Islet of Langerhans (tissue), 1 donor: ENCODE measurements at regions not wholly inside any gene's neighbourhood (a gene's known extent, or its start where the extent isn't known, plus 50 kb on each side); places are given as distances from the start of the nearest gene placed in this dataset.

Experiments used
- FAIRE-seq: peaks from one replicate; lab custom pipeline; 2011; peaks lifted over from hg19 to GRCh38; lab: Jason Lieb, UNC

DNA sequence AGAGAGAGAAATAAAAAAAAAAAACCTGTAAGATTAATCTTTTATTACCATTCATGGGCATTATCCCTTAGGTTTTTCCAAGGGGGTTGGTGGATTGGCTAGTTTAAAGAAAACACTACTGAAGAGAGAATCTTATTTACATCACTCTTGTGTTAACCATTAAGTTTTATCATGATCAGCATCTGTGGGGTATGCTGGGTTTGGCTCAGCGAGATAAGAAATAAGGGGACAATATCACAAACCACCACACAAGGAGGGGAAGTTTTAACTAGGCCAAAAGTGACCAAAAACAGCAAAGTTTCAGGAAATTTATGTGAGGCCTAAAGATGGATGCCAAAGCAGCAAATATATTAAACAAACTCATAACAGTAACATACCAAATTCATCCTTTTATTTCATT is 548.6 kb downstream of the SLC16A7 start:
- FAIRE-seq, result no peak

DNA sequence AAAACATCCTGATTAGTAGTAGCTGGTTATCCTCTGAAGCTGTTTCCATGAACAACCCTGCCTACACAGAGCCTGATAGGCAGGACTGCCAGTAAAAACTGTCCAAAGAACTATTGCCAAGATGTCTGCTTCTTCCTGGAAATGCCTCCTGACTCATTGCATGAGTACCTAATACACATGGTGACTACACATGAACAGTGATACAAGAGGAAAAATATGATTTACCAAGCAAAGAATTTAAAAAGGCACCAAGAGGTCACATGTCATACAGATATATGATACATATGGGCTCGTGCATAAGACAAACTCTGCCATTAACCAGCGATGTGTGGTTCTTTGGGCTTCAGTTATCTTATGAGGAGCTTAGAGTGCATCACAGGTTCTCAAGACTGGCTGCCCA is 552.3 kb downstream of the SLC16A7 start:
- no peak for FAIRE-seq

DNA sequence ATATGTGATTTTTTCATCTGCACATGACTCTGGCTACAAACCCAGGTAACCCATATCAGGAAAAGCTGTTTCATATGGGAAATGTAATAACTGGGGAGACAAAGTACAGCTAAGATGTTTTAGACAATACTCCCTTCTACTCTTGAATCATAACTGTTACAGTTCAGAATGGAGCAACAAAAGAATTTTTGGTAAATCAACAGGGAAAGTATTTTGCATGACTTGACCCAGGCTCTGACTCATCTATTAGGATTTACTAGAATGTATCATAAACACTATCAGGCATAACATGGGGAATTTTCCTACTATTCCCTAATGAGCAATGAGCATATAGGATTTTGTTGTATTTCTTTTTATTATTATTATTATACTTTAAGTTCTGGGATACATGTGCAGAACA is 553.0 kb downstream of the SLC16A7 start:
- no peak for FAIRE-seq

DNA sequence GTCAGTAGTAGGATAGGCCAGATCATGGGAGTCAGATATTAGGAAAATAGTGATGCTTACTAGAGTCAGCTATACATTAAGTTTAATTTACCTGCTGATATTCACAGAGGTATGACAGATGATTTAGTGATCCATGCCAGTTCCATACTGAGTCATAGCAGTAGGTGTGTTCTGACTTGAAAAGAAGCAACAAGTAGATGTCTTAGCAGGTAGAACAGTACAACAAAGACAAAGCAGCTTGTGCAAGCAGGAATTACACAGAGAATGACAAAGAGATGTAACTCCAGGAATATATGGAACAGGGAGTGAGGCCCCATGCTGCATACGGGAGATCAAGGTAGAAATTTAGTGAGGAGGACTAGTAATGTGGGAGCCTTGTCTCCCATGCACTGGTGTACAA is 556.9 kb downstream of the SLC16A7 start:
- FAIRE-seq, result no peak

DNA sequence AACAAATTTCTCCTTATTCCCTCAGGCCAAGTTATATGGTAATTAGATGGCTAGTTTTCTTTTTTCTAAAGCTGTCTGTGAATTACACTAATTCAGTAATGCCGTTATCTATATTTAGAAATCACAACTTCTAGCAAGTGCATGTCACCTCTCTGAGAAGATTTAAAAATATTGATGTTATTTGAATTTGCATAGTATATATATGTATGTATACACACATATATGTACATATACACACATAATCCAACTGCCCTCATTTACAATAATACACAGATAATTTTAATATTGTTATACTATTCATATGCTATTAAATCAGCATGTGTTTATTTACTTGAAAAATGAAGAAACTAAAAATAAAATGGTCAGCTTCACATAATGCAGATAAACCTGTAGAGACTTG is 563.9 kb downstream of the SLC16A7 start:
- no peak for FAIRE-seq

DNA sequence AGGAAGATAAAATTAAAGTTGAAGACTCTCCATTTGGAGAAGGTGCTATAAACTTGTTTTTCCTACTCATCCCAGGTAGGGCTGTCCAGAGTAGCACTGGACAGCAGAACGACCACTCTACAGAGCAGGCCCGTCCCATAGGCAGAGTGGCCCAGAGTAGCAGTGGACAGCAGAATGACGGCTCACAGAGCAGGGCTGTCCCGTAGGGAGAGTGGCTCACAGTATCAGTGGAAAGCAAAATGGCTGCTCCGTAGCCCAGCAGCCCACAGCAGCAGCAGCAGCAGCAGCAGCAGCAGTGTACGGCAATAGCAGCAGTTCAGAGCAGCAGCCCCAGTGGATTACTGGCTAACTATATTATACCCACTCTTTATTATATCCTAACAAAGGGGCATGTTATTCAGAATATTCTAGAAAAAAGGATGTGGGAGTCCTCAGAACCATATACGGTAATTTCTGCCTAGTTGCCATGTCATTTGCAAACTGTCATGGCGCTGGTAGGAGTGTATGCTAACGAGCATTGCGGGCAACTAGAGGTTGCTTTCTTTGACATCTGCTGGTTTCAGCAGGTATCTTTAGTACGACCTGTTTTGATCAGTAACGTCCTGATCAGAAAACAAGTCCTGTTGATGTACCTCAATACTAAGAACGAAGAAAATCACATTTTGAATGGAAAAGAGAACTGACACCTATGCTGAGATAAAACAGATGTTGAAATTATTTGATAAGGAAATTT is 567.3 kb downstream of the SLC16A7 start:
- FAIRE-seq, result no peak

DNA sequence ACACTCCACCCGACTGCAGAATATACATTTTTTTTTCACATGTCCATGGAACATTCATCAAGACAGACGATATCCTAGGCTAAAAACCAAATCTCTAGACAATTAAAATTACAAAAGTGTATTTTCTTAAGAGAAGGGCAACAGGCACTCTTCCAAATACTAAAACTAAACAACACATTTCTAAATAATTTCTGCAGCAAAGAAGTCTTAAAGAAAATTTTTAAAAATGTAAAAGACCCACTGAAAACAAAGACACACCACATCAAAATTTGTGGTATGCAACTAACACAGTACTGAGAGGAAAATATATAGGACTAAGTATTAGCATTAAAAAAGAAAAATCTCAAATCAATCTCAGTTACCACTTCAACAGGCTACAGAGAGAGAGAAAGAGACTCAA is 570.0 kb downstream of the SLC16A7 start:
- no peak for FAIRE-seq

DNA sequence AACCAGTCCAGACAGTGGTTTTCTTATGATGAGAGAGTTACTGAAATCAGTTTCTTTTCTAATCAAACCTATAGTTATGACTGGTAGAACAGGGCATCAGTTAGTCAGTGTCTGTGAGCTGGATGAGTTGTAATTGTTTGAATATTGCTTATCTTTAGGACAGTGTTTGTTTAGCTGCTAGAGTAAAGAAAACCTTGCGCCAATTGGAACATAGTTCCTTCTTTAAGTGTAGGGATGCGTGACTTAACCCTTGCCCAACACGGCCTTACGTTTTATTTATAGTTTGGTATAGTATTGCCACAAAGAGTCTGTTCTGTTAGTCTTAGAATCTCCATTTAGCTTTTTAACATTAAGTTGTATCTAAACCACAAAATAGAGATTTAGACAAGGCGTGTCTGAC is 572.6 kb downstream of the SLC16A7 start:
- no peak for FAIRE-seq

DNA sequence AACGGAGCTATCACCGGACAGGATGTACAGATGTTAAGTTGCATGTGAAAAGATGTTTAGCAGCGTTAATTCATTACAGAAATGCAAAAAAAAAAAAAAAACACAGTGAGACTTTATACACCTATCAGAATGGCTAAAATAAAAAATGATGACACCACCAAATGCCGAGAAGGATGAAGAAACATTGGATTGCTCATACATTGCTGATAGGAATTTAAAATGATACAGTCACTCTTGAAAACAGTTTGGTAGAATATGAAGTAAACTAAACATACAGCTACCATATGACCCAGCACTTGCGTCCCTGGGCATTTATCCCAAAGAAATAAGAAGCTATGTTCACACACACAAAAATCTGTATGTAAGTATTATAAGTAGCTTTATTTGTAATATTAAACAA is 574.1 kb downstream of the SLC16A7 start:
- no peak for FAIRE-seq

DNA sequence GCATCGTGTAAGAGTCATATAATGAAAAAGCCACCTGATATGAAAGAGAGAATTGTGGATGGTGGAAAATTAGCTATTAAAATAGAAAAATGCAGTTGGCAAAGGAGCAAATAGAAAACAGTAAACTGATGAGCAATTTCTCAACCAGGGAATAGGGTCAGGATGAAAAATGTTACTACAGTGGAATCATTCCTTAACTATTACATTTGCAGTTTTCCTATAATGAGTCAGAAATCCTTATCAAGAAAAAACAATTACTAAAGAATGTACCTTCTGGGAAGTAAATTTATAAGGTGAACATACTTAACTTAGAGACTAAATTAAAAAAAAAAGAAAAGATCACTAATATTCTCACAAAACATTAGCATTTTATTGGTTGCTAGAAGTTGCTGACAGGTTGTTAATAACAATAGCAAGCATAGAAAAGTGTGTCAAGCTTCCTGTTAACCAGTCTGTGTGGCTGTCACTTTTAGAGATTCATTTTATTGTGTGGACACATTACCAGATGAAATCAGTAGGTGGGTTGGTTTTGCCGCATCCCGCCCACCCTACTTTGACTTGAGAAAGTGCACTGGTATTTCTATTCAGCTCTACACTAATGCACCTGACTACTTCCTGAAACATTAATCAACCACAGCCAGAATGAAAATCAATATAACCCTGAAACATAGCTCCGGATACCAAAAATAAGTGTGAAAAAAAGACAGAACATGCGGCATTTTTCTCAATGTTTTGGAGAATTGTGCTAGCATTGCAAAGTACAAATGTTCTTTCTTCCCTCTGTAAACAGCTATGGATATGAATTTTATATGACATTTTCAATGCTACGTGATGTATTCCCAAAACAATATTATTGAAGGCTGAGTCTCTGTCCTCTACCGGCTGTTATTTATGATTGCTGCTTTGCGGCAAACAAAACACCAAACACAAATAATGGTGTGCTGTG is 576.7 kb downstream of the SLC16A7 start:
- FAIRE-seq, result peak; percentile 17

DNA sequence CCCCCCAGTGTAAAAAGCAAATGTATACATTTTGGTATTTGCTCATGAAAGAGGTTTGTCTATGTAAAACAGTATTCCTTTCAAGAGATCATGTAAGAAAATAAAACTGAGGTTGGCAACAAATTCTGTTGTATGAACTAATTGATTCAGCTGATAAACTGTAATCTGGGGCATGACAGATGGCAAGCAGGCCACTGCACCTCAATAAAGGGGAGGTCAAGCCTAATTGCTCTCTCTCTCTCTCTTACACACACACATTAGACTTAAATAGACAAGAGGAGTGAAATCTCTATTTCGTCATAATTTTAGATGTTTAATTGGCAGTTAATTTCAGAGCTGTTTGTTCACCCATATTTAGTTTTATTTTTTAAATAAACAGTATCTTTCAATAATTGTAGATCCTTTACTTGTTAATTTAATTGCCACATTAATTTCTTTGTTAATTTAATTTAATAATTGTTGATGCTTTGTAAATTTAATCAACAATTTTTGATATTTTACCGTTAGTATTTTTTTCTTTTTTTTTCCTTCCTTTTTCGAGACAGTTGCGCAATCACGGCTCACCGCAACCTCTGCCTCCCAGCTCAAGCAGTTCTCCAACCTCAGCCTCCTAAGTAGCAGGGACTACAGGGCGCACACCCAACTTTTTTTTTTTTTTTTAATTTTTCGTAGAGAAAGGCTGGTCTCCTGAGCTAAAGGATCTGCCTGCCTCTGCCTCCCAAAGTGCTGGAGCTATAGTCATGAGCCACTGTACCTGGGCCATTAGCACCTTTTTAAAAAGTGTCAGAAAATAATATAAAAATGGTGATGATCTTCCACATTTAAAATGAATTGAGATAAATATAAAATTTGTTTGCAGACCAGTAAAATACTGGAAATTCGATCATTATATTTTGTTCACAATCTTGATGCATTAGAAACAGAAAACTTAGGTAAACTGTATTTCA is 577.7 kb downstream of the SLC16A7 start:
- peak; percentile 81 for FAIRE-seq

DNA sequence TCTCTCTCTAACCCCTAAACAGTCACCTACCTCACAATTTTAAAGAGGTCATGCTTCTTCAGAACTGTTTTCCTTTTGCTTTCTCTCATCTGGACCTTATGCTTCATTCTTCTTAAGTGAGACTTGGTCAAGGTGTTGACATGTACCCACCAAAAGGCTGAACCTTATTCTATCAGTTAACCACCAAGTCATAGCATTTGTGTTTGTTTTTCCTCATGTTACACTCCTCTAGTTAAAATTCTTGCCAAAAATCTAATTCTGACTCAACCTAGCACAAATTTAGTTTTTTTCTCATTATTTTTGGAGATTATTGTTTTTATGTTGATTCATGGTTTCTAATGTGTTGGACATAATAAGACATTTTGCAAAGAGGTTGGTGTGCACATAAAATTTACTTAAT is 578.6 kb downstream of the SLC16A7 start:
- FAIRE-seq, result no peak

DNA sequence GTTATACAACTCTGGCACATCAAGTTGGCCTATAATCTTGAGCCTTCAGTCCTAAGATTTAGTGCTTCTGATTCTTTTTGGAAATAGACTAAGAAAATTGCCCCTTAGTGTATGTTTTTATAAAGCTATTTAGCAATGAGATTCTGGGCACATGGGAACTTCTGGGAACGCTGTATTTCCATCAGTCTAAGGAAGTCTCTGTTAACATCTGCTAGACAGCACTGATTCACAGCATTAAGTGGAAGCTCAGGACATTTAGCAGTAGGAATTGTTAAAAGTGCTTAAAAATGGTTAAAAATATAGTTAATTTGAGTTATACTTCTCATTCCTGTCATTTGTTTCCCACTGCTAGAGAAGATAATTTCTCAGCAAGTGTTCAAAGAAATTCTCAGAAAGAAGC is 579.1 kb downstream of the SLC16A7 start:
- FAIRE-seq, result no peak

DNA sequence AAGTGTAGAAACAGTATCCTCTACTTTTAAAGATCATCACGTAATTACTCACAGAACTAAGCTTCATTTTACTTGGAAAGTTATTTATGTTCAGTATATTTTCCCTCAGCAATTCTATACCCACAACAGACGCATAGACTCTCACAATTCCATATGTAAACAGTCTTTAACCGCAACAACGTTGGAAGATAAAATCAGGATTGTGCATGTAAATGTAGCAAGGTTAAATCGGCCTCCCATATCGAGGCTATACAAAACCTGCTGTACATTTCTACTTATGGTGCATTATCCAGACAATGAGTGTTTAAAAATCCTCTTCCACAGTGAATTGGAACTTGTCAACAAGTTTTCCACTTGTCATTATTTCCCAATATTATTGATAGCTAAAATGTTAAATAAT is 581.1 kb downstream of the SLC16A7 start:
- no peak for FAIRE-seq

DNA sequence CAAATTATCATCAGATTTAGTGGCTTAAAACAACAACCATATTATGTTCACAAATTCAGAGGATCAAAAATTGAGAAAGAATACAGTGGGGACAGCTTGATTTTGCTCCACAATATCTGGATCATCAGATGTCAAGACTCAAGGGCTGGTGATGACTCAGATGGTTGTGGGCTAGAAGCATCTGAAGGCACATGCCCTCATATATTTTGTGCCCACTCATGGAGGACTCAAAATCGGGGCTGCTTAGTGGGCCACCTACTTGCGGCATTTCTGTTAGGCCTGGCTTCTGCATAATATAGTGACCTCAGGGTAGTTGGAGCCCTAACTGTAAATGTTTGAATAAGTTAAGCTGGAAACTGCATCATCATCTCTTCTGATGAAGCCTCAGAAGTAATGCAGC is 584.5 kb downstream of the SLC16A7 start:
- FAIRE-seq, result no peak

DNA sequence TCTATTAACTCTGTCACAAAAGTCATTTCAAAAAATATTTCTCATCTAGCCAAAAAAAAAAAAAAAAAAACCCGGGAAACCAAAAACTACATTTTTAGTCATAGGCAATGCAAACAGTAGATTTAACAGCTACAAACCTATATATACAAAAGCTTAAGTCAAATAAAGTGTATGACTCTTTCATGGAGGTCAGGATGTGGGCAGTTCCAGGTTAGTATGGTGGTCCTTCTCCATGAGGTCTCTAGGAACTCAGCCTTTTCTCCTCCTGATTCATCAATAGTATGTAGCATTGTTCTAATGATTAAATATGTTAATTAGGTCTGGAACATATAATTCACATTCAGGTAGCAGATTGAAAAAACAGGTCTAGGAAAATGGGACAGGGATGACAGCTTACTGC is 586.5 kb downstream of the SLC16A7 start:
- no peak for FAIRE-seq

DNA sequence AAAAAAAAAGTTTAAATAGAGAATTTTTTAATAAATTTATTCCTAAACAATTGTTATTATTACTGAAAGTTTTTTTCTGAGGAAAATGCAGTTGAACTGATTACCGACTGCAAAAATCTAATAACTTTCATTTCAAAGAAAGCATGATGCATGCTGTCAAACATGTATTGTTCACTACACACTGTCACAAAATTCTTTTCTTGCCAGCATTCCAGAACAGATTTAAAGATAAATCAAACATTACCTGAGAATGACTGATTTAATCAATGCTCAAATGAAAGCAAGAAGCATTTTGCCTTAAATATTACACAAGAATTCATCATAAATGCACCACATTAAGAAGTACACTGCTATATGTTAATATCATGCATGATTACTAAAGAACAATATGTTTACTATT is 588.3 kb downstream of the SLC16A7 start:
- no peak for FAIRE-seq

DNA sequence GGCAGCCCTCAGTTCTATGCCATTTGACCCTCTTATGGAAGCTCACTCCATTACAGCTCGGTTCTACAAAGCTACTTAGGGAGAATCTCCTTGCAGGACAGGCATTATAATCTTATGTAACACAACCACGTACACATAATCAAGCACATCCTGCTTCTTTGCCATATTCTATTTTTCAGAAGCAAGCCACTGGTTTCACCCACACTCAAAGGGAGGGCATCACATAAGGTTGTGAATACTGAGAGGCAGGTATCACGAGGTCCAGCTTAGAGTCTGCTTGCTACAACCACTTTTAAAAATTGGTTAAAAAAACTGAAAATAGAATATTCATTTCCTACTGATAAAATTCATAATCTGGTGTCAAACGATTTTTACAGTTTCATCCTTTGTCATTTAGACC is 589.2 kb downstream of the SLC16A7 start:
- FAIRE-seq, result no peak

DNA sequence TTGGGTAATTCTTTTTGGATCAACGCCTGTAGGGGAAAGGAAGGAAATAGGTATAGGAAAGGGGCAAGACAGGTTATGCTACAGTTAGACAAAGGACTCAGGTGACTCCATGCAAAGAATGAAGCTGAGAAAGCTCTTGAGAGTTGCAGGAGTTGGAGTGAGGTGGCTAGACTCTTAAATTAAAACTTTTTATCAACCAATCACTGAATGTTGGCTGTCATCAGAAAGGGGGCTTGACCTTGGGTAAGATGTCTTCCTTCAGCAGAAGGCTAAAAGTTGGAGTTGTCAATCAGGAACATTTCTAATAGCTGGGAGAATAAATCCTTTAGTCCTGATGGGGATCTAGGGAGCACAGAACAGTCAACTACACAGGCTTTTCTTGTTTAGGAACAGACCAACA is 595.4 kb downstream of the SLC16A7 start:
- no peak for FAIRE-seq

DNA sequence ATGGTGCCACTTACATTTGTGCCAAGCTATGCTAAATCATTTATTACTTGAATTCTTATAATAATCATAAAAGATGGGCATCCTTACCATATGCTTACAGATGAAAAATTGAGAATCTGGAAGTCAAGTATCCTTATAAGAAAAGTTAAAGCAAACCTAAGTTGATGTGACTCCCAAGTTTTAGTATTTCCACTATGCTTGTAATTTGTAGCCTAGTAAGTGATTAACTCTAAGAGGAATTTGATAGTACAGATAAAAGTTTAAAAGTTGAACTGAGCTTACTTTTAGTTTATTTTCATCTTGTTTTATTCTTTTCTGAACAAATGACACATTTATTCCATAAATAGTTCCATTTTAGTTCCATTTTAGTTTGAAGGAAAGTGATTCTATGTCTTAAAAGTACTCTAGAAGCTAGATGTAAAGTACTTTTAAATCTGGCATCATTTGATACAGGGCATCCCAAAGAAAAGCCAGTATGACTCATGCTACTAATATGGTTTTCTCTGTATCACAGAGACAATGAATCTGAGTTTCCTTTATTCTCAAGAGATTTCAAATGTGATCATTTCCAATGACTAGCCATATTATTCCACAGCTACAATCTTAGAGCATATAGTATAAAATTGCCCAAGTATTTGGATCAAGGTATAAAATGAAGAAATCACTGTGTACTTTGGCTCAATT is 596.0 kb downstream of the SLC16A7 start:
- FAIRE-seq, result no peak

DNA sequence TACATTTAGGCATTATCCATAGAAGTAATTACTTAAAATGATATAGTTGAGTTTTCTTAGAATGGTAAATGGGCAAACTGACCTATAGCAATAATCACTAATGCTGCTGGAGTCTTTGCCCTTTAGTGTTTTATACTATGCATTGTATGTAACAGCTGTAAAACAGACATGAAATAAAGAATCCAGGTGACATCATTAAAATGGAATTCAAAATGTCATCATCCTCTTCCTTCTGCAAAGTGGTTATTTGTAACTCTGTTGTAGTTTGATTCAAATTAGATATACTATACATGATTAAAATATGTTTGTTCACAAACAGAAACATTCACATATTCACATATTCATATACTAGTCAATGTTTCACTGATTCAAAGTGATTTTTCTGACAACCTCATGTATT is 598.8 kb downstream of the SLC16A7 start:
- FAIRE-seq, result no peak

DNA sequence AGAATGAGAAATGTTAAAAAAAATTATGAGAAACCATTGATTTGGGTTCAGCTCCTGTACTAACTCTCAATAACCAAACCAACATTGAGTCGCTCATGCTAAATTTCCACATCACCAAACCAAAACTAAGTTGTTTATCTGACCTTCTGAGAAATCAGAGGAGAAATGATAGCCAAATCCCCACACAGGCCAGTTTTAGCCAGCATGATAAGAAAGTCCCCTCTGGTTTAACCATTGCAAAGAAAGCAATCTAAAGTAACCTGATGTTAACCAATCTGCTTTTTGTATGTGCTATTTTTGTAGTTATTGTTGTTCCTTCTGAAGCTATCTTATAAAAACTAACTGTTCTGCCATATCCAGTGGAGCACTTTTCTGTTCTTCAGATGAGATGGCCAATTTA is 599.7 kb downstream of the SLC16A7 start:
- no peak for FAIRE-seq
